ENCODE measurements at regions not wholly inside any gene's neighbourhood (a gene's known extent, or its start where the extent isn't known, plus 50 kb on each side); places are given as distances from the start of the nearest gene placed in this dataset.

GRCh38 chr6:159104163-159104925 is 59.6 kb upstream of the TAGAP start:
- Mint-ChIP-seq H3K27ac (peak overlapping the region in 1 of 3 experiments; percentile 91; a peak in 2 of 7 replicates), H3K9me3 (no peaks in the 10 kb centered on the region), H3K36me3 (ENCODE audit: insufficient read depth in 1 of 3, low read depth in 3 of 3) (no peaks in the 10 kb centered on the region), H3K4me1 (peaks cover 14 to 18% of the 10 kb centered on the region in 2 experiments), H3K27me3 (ENCODE audit: low read depth) (no peaks in the 10 kb centered on the region), H3K4me3 (no peak overlapping the region; a peak in 1 of 5 replicates)
- Histone ChIP-seq H3K27me3 (ENCODE audit: insufficient read depth, low read length) (no peaks in the 10 kb centered on the region), H2AK5ac (ENCODE audit: insufficient read length, low read length) (no peak overlapping the region), H4K91ac (ENCODE audit: insufficient read length, low read depth, low read length) (no peak overlapping the region), H3K4me1 (ENCODE audit: insufficient read depth, low read length) (no peaks in the 10 kb centered on the region; the same call in 1 of the 2 replicates), H2BK20ac (ENCODE audit: low read depth, low read length, poor library complexity, severe bottlenecking) (no peak overlapping the region), H3K18ac (ENCODE audit: insufficient read length, low read depth, low read length) (no peak overlapping the region), H3K9me3 (ENCODE audit: control insufficient read depth, low read depth, low read length) (no peaks in the 10 kb centered on the region), H3K23me2 (ENCODE audit: insufficient read length, low read depth, low read length, poor library complexity, severe bottlenecking) (no peaks in the 10 kb centered on the region), H2BK5ac (ENCODE audit: insufficient read length, low read length) (no peak overlapping the region), H3K9ac (ENCODE audit: extremely low read depth, insufficient read length, low read length) (no peak overlapping the region), H3K79me2 (ENCODE audit: insufficient read depth, low read length) (no peaks in the 10 kb centered on the region), H3K27ac (ENCODE audit: insufficient read length, low read depth, low read length) (no peak overlapping the region), H4K5ac (ENCODE audit: insufficient read length, low read depth, low read length) (no peak overlapping the region), H3K79me1 (ENCODE audit: insufficient read depth, low read depth, low read length, poor library complexity, severe bottlenecking) (no peaks in the 10 kb centered on the region), H3K4me2 (ENCODE audit: insufficient read depth, insufficient read length, low read length) (no peak overlapping the region), H3T11ph (ENCODE audit: low read length) (no peak overlapping the region), H4K8ac (replicated peaks; ENCODE audit: insufficient read length, low read depth, low read length) (no peak overlapping the region), H2BK120ac (ENCODE audit: low read depth, low read length, poor library complexity, severe bottlenecking) (no peak overlapping the region), H2AFZ (ENCODE audit: low read length) (no peak overlapping the region), H3K4ac (ENCODE audit: low read depth, low read length) (no peak overlapping the region), H2BK15ac (ENCODE audit: low read depth, low read length) (no peak overlapping the region), H3K14ac (ENCODE audit: insufficient read depth, low read length) (no peak overlapping the region), H3K23ac (ENCODE audit: insufficient read length, low read depth, low read length) (no peak overlapping the region), H4K20me1 (ENCODE audit: control insufficient read depth, insufficient read depth, insufficient read length) (no peaks in the 10 kb centered on the region), H2BK12ac (ENCODE audit: insufficient read length, low read depth, low read length) (no peak overlapping the region), H3K56ac (ENCODE audit: insufficient read length, low read depth, low read length) (no peak overlapping the region)
- DNase-seq: peak; percentile 87
- peak; percentile 96 for TF ChIP-seq CTCF (conservative IDR thresholded peaks at IDR 0.05)
- WGBS (ENCODE audit: extremely low coverage, insufficient read length, low lambda C conversion rate): no CpG with 5 or more reads among the region's 17 CpGs

All from H9 (cell line).